Activated CD4-positive, alpha-beta T cell treated with anti-CD3 and anti-CD28 coated beads for 1 hour (primary cell): ENCODE measurements at regions not wholly inside any gene's neighbourhood (a gene's known extent, or its start where the extent isn't known, plus 50 kb on each side); places are given as distances from the start of the nearest gene placed in this dataset.
"Not testable (repeated sequence)": the region's sequence is repeated elsewhere in the genome, so short reads cannot be mapped to it uniquely, and the experiment has no call there.

Experiments used
- DNase-seq: peaks from one replicate; pipeline ENCODE4 v3.0.0-alpha.2; 2020

DNA sequence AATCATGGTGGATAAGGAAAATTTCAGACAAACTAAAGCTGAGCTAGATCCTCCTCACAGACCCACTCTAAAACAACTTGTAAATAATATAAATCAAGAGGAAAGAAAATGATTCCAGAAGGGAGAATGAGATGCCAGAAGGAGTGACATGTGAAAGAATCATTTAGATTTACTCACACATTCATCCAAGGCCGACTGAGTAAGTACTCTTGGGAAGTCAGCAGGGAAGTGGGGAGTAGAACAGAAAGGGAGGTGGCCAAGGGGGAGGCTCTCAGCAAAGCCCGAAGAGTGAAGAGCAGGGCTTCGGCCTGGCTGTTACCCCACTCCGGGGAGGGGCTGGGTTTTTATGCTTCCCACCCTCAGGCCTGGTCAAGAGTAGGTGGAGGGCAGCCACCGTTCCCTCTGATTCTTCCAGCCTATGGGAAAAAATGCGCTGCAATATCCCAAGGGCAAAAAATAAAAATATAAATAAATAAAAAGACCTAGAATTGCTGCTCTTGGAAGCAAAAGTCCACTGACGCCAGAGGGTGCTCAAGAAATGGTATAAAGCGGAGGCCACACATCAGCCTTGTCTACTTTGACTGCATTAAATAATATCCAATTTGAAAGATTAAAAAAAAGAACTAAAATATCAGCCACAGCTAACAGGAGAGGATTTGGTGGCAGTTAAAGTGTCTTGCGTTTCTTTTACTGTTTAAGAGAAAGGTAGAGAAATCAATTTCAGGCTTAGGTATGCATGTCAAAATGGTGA is 110.2 kb upstream of the COL5A1 start:
- no peak for DNase-seq

DNA sequence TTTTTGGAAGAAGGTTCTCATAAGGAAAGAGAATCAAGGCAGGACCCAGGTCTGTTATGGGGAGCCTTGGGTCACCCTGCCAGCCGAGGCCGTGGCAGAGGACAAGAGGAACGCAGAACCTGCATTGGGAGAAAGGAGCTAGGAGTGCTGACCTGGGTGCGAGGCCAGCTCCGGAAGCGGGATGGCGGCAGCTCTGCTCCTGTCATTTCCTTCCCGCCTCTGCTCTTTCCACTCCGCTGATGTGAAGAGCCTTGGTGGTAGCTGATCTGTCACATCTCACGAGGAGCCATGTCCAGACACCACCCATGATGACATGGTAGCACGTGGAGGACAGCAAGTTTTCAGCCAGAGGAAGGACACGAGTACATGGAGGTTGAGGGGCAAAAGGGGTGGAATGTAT is 109.5 kb upstream of the COL5A1 start:
- DNase-seq = no peak

DNA sequence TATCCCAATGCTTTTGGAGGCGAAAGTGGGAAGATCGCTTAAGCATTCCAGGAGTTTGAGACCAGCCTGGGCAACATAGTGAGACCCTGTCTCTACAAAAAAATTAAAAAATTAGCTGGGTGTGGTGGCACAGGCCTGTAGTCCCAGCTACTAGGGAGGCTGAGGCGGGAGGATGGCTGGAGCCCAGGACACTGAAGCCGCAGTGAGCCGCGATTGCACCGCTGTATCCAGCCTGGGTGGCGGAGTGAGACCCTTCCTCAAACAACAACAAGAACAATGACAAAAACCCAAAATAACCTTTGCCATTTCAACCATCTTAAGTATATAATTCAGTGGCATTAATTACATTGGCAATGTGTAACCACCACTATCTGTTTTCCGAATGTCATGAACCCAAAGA is 108.9 kb upstream of the COL5A1 start:
- DNase-seq = not testable (repeated sequence)

DNA sequence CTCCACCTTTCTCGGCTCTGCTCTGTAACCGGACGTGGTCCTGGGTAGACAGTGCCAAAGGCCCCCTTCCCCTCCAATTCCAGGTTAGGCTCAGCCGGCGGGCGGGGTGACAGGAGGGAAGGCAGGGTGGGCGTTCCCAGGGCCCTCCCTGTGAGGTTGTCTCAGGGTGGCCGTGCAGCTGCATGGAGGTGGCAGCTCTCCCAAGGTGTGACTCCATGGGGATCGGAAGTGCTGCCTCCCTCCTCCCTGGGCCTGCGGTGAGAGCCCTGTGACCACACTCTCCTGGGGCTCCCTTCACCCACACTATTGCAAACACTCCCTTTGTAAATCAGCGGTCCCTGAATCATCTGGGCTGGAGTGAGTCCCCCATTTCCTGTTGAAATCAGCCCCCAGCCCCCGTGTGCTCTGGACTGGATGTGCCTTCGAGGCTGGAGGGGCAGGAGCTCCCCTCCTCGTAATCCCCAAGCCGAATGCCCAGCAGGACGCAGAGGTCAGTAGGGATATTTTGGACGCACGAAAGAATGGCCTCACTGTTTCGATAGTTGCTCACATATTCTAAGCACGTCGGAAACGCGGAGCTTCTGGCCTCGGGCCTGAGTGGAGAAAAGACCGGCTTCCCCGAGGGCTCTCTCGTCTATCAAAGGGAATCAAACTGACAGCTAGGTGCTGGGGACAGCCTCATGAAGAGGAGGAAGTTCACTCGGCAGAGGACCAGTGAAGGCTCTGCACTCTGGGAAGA is 107.6 kb upstream of the COL5A1 start:
- no peak for DNase-seq

DNA sequence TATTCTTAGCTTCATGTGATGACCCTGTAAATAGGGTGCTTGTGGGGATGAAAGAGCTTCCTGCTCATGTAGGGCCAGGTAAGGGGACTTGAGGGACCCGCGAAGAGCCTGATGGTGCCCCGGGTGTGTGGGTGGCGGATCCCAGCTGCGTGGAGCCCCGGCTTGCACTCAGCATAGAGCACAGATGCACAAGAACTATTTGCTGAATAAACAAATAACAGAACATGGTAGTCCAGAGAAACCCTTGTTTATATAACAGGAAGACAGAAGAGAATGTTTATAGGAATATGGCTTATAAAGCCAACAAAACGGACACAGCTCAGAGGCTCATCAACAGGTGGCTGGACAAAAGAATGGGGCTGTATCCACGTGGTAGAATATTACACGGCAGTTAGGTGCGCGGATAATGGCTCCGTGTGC is 106.9 kb upstream of the COL5A1 start:
- no peak for DNase-seq

DNA sequence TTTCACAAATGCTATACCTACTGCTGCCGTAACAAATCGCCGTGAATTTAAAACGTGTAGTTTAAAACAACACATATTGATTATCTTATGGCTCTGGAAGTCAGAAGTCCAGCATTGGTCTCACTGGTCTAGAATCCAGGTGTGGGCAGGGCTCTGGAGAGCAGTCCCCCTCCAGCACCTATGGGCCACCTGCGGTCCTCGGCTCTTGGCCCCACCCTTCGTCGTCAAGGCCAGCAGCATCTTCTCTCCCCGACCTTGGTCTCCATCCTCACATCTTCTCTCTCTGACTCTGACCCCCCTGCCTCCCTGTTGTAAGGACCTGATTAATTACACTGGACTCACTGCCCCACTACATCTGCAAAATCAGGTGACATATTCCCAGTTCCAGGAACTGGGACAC is 106.4 kb upstream of the COL5A1 start:
- no peak for DNase-seq

DNA sequence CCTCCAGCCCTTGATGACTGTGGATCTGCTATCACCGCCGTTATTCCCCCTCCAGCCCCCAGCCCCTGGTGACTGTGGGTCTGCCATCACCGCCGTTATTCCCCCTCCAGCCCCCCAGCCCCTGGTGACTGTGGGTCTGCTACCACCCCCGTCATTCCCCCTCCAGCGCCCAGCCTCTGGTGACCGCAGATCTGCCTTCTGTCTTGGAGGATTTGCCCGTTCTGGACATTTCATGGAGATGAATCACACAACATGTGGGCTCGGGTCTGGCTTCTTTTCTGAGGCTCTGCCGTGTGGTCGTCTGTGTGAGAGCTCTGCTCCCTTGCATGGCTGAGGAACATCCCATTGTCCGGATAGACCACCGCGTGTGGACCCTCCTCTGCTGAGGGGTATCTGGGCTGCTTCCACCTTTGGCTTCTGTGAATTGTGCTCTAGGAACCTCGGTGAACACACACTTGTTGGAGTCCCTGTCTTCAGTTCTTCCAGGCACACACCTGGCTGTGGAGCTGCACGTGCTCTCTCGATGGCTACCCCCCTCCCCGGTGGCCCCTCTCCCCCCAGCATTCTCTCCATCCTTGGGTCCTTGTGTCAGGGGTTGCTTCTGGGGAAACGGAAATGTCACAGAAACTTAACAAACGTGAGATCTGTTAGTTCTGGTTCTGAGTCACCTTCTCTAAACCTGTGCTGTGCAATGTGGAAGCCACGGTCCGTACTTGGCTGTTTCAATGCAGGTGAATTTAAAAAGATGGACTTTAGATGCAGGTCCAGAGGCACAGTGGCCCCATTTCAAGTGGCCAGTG is 105.3 kb upstream of the COL5A1 start:
- DNase-seq = no peak

DNA sequence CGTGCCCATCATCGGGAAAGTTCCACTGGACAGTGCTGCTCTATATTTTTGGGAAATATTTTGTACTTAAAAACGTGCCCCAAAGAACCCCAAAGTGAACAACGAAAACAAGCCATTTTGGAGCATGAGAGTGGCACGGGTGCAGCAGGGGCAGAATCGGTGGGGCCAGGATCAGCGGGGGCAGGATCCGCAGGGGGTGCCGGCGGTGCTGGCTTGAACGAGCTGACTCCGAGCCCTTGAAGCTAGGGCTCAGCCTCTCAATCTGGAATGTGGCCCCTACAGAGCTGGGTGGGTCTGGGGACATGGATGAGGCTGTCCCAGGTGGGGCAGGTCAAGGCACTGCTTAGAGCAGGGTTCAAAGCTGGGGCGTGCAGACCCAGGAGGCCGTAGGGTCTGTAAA is 104.7 kb upstream of the COL5A1 start:
- no peak for DNase-seq

DNA sequence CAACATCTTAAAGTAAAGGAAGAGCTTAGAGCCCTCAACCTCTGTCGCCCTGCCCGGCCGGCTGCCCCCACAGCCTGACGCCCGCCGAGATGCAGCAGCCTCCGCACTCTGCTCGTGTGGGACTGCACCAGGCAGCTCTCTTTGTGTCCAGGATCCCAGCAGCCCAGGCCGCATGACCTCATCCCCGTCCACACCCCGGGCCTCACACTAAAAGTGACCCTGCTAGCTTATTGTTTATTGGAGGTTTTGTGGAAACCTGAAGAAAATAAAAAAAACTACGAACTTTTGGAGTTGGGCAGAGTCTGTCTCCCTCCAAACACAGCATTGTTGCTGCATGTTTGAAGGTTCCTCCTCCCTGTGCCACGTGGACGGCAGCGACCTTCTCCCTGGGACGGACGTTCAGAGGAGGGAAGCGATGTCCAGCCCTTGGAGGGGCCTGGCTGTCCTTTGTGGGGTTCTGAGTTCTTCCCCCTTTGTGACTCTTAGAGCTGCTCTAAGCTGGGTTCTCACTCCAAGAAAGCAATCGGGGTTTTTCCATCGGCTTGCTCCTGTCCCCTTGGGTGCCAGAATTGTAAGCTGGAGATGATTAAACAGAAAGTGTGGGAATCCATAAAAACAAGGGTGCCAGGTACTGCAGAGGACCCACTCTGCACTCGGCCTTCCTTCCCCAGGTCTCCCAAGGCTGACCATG is 103.5 kb upstream of the COL5A1 start:
- no peak for DNase-seq

DNA sequence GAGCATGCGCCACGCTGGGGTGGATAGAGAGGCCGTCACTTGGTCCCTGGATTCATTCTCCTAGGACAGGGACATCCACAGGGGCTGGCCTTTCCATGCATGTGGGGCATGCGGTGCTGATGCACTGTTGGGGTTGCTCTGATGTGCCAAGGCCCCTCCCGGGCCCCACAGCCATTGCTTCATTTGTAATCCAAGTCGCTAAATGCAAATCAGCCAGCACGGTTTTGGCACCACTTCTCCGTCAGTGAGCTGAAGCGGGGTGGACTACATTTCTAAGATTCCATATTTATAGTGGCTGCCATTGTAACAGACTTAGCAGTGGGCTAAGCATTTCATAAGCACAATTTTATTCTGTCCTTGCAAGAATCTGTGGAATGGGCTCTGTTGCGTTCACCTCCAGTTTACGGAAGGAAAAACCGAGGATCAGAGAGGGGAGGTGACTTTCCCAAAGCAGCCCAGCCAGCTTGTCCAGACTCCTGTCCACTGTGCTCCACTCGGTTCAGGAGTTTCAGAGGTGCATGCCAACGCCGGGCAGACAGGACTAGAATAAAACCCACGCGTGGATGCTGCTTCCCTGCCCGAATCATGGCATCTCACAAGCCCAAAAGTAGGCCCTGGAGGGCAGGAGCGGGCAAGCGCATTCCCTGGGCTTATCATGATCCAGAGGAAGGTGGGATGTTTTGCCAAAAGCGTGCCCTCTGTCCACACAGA is 102.6 kb upstream of the COL5A1 start:
- no peak for DNase-seq

DNA sequence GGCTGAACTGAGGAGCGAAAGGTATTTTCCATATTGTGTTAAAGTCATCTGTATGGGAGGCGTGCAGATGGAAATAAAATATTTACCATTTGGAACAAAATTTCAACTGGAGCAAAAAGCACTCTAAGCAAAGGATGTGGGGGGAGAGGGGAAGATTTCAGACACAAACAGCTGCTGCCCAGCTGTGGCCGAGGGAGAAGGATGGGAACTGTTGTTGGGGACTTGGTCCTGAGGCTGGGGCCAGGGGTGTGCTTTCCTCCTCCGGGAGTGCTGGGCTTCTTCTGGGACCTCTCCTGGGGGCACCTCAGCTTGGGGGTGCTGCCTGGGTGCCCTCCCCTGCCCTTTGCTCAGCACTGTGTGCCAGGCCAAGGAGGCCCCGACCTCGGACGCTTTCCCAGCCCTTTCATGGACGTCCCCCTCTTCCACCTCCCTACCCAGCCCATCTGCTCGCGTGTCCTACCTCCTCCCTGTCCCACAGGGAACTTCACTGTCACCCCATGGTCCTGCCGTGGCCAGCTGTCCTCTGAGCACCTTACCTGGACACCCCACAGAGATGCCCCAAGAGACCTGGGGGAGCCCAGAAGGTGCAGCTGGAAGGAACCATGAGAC is 101.9 kb upstream of the COL5A1 start:
- DNase-seq = no peak

DNA sequence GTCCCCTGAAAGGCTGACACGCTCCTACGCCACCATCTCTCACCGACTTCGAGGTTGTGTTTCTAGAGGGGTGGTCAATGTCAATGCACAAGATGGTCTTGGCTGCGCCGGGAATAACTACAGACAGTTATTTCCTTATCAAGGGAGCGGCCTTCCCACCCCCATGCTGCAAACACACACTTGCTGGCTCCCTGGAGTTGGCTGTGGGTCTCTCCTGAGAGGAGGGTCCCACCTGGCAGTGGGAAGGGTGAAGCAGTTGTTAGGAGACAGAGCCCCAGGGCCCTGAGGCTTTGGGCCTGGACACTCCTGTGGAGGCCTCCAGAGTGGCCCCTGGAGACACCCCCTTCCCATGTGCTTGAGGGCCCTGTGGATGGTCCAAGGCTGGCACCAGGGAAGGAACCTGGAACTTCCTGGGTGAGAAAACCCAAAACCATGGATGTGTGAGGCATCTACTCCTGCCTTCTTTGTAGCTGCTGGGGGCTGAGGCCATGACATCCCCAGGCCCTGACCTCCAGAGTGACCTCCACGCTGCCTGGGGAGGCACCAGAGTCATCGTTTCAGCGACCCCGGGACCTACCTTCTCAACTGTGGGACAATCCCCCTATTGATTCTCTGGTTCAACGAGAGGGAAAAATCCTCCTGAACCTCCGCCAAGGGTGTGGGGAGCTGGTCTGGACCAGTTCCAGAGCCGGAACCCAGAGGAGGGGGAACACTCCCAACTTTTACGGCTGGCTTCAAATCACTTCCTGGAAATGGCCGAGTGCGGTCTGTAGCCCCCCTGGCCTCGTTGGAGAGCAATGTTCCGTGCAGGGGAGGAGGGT is 101.1 kb upstream of the COL5A1 start:
- no peak for DNase-seq

DNA sequence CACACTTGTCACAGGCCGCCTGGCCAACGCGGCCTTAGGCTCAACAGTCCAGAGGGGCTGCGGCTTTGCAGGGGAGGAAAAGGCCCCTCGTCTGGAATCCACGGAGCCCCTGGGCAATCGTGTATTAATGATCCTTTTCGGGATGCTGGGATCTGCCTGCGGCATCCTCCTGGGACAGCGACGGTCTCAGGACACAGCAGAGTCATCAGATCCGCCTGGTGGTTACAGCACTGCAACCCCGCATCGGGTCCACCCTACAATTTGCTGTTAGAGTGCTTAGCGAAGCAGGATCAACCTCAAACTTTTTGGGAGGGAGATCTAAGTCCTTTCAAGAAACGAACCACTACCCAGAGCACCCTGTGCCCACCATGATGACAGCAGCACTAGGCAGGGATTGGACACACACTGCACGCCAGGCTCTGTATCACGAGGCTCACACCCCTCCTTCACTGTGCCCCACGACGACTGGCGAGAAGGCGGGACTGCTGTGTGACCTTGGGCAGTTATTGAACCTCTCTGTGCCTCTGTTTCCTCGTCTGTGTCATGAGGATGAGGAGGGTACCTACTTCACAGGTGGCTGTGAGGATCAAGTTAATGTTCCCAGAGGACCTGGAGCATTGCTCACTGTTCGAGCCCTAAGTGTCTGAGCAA is 100.4 kb upstream of the COL5A1 start:
- no peak for DNase-seq

DNA sequence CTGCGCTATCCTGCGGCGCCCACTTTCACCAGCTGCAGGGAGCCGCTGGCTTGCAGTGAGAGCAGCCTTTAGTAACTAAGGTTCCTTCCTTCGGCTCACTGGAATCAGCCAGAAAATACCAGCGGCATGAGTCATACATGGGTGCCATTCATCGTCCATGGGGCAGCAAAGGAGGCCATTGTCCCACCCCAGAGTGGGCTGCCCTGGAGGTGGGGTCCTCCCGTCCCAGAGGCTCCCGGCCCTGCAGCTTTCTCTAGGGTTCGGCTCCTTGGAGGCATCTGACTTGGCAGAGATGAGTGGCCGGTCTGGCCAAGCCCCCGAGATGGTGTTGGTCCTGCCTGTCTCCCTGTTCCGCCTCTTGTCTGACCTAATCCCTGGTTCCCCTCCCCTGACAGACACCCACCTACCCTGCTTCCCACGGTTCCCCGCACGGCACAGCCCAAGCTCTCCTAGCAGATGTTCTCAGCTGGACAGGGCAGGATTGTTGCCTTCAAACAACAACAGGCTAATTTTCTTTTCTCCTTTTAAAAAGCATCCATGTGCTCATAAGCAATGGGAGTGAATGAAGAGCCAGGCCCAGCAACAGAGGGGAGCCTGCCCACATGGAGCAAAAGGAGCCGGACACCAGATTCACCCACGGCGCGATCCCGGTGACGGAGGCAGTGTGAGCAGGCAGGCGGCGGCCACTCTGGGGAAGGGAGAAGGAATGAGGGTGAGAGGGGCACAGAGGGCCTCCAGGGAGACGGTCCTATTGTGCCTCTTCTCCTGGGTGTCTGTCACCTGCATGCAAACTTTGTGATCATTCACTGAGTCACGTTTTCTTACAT is 97.0 kb upstream of the COL5A1 start:
- DNase-seq = no peak

DNA sequence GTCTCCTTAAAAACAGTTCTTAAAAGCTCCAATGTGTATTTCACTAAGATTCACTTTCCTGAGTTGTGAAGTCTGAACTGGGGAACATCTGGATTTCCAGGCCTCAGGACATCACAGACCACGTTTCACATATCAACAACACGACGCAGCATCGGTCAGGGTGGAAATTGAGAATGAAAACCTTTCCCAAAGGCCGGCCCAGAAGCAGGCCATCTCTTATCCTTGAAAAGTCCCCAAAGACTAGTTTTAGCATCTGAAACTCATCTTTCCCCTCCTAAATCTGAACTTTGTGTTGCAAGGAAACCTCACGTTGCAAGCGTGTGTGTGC is 96.4 kb upstream of the COL5A1 start:
- DNase-seq = no peak

DNA sequence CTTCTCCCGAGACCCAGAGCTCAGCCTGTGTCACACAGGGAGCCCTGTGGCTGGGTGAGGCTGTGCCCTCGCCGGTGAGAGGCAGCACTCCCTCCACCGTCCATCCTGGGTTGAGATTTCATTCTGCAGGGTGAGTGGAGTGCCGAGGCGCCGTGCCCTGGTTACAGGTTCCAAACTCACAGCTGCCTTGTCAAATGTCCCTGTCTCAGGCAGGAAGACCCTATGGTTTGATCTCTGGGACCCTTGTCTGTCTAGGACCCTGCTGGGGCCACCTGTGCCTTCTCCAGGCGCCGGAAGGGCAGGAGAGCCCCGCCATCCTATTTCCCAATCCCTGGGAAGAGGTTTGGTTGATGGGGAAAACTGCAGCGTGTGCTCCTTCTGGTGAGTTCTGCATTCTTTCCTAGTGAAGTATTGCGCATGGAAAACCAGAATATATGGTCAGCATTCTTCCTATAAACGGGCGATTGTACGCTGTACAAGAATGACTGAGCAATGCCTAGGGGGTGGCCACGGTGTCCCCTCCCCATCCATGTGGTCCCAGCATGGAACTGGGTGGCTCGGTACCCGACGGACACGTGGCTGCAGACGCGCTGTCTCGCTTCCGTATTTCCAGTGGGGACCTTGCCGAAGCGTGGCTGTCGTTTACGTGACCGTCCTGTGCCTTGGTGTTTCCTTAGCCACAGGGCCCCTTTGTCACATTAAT is 95.9 kb upstream of the COL5A1 start:
- DNase-seq = no peak

DNA sequence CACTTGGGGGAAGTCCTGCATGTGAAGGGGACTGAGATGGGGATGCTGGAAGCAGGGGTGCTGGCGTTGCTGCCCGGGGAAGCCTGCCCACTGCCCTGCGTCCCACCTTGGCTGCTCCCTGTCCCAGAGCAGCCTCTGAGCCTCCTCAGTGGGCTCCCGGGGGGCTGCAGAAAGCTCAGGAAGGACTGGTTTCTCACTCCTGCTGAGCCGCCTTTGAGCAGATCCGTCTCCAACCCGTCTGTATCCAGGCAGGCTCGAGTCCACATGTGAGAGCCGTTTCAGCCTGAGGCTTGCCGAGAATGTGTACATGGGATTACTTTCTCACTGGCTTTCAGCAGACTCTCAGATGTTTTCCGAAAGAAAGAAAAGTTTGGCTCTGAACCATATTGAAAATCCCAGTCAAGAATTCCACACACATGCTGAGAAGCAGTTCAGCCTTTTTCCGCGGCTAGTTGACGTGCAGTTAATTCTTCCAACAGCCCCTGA is 95.3 kb upstream of the COL5A1 start:
- DNase-seq = no peak

DNA sequence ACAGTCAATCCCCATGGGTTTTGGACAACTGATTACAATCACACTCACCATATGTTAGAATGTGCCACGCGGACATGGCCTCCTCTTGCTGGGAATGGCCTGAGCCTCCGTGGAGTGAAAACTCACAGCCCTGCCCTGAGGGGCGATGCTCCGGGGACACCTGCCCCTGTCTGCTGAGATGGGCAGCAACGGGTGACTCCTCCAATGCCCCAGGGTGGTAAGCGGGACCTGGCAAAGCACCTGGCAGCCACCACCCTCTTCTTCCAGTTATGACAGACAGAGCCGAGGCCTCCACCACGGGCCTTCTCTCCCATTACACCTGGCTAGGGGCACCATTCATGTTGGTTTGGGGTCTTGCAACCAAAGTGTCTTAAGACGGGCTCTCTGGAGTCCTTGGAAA is 94.9 kb upstream of the COL5A1 start:
- DNase-seq = no peak
